ENCODE measurements at regions not wholly inside any gene's neighbourhood (a gene's known extent, or its start where the extent isn't known, plus 50 kb on each side); places are given as distances from the start of the nearest gene placed in this dataset.
A peak's percentile ranks its signal among the peaks of the same experiment; 100 is the strongest.
"Not testable (repeated sequence)": the region's sequence is repeated elsewhere in the genome, so short reads cannot be mapped to it uniquely, and the experiment has no call there.

GRCh38 chr11:96447208-96448110 is 57.6 kb downstream of the JRKL start:
- no peak for DNase-seq (ENCODE audit: low read depth in 2 of 2)

- DNase-seq (ENCODE audit: low read depth in 2 of 2) = no peak
These were observed 58.4 kb downstream of the JRKL start for GRCh38 chr11:96448225-96448624.

DNA sequence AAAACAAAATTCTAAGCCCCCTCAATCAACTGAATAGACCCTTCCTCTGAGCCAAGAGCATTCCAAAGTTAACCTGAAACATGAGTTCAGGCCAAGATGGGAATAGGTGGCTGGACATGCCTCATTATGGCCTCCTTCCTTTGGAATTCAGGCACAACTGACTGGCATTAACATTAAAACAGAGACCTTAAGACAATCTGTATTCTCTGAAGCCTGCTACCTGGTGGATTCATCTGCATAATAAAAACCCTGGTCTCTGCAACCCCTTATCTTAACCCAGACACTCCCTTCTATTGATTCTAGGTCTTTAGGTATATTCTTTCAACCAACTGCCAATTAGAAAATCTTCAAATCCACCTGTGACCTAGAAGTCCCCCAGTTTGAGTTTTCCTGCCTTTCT is 66.3 kb downstream of the JRKL start:
- DNase-seq (ENCODE audit: low read depth in 2 of 2) = no peak

DNA sequence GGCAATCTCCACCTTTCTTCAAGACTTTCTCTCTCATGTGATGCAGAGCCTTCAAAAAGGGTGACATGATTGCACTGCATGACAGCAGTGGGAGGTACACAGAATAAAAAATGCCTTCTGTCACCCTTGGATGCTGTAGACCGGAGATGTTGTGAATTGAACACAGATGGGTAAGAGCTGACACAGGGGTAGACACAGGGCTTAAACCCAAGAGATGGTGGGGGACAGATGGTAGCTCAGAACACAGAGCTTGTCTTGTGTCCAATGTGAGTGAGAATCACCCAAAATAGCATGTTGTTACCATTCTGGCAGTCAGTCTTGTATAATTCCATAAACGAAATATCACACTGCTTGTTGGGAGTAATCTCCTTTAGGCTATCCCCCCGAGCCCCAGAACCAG is 69.9 kb downstream of the JRKL start:
- DNase-seq (ENCODE audit: low read depth in 2 of 2) = no peak

DNA sequence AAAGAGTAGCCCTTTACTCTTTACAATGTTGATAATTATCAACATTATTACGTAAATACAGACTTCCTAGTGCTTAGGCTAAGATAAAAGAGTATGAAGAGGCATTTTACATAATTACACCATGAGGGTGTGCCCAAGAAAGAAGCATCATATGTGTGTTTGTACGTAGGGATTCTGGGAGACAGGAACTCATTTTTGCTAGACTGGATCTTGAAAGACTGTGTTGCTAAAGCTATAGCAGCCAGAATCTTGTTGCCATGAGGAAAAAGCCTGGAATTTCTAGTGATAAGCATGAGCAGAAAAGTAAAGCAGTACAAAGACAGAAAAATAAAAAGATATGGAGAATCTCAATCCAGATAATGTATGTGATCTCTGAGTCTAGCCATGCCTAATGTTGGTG is 72.1 kb downstream of the JRKL start:
- DNase-seq (ENCODE audit: low read depth in 2 of 2) = no peak

GRCh38 chr11:96464700-96465307 is 75.0 kb downstream of the JRKL start:
- peak; percentile 49 to 54 for DNase-seq (ENCODE audit: low read depth in 2 of 2)

DNA sequence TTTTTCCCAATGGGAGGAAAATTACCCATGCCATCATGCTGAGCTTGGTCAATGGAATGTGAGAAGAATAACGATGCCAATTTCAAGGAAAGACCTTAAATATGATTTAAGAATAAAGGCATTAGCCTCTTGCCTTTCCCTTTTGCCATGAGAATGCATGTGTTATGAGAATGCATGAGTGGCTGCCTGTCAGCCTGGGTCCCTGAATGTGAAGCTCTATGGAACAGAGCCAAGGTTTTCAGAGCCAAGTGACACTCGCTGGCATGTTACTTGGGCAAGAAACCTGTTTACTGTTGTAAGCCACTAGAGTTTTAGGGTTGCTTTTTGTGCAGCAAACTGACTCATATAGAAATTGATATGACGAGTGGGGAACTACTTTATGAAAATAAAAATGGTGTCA is 75.7 kb downstream of the JRKL start:
- DNase-seq (ENCODE audit: low read depth in 2 of 2) = no peak

DNA sequence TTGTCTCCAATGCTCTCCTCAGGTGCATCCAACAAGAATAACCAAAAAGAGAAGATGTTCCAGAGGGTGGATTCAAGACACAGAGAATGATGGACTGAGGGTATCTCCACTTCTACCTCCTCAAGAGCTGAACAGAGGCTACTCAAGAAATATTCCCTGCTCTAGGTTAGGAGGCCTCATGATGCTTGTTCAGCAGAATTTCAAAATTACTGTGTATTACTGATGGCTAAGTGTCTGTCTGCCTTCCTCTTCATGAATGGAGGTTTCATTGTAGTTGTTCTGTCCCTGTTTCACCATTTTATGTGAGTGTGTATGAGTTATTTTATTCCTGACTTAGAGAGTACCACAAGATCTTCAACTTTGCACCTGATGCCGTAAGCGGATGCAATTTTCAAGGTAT is 76.8 kb downstream of the JRKL start:
- no peak for DNase-seq (ENCODE audit: low read depth in 2 of 2)

- DNase-seq (ENCODE audit: low read depth in 2 of 2) = no peak
These were observed 80.0 kb downstream of the JRKL start for GRCh38 chr11:96469776-96470175.

GRCh38 chr11:96470521-96470920 is 80.7 kb downstream of the JRKL start:
- no peak for DNase-seq (ENCODE audit: low read depth in 2 of 2)

GRCh38 chr11:96472085-96472484 is 82.3 kb downstream of the JRKL start:
- no peak for DNase-seq (ENCODE audit: low read depth in 2 of 2)

GRCh38 chr11:96474263-96474662 is 84.5 kb downstream of the JRKL start:
- no peak for DNase-seq (ENCODE audit: low read depth in 2 of 2)

- DNase-seq (ENCODE audit: low read depth in 2 of 2) = no peak
These were observed 91.4 kb downstream of the JRKL start for GRCh38 chr11:96481204-96481603.

DNA sequence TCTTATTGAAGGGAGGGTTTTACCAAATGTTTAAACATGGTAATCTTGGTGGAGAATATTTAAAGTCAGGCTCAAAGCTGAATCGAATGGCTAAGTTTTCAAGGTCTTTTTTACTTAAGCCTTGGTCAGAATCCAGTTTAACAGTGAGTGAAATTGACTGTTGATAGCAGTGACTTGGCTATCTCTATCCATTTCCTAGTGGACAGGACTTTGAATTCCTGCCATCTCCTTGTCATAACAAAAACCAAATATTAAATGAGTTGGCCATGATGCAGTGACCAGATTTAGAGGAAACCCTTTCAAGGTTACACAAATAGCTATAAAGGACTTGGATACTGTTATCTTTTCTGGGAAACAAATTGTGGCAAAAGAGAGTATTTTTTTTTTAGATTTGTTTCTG is 92.0 kb downstream of the JRKL start:
- DNase-seq (ENCODE audit: low read depth in 2 of 2) = no peak

- DNase-seq (ENCODE audit: low read depth in 2 of 2) = no peak
These were observed 92.4 kb downstream of the JRKL start for GRCh38 chr11:96482193-96482592.

- DNase-seq (ENCODE audit: low read depth in 2 of 2) = no peak
These were observed 93.7 kb downstream of the JRKL start for GRCh38 chr11:96483374-96483955.

DNA sequence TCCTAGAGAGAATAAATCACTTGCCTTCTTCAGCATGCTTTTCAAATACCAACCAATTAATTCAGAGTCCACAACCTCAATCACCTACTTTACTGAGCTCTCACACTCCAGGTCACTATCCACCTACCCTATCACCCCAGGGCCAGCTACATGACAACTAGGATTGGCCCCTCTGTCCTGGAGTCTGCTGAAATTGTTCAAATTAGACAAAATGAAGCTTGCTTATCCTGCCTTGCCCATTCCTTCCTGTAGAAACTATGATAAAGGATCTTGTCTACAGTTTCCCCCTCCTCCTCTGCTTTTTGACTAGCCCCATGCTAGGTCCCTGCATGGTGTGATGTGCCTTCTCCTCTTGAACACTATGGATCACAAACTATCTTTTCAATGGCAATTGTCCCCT is 94.5 kb downstream of the JRKL start:
- DNase-seq (ENCODE audit: low read depth in 2 of 2) = no peak

DNA sequence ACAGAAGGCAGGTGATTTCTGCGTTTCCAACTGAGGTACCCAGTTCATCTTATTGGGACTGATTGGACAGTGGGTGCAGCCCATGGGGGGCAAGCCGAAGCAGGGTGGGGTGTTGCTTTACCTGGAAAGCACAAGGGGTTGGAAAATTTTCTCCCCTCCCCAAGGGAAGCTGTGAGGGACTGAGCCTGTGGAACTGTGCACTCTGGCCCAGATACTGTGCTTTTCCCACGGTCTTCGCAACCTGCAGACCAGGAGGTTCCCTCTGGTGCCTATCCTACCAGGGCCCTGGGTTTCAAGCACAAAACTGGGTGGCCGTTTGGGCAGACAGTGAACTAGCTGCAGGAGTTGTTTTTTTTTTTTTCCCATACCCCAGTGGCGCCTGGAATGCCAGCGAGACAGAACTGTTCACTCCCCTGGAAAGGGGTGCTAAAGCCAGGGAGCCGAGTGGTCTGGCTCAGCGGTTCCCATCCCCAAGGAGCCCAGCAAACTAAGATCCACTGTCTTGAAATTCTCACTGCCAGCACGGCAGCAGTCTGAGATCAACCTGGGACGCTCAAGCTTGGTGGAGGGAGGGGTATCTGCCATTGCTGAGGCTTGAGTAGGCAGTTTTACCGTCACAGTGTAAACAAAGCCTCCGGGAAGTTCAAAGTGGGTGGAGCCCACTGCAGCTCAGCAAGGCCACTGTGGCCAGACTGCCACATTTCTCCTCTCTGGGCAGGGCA is 97.2 kb downstream of the JRKL start:
- DNase-seq (ENCODE audit: low read depth in 2 of 2) = no peak

GRCh38 chr11:96488911-96489310 is 99.1 kb downstream of the JRKL start:
- not testable (repeated sequence) for DNase-seq (ENCODE audit: low read depth in 2 of 2)

- DNase-seq (ENCODE audit: low read depth in 2 of 2) = no peak
These were observed 110.6 kb downstream of the JRKL start for GRCh38 chr11:96500440-96500839.

GRCh38 chr11:96506041-96506440 is 116.2 kb downstream of the JRKL start:
- DNase-seq (ENCODE audit: low read depth in 2 of 2) = no peak

GRCh38 chr11:96506953-96507354 is 117.1 kb downstream of the JRKL start:
- DNase-seq (ENCODE audit: low read depth in 2 of 2) = no peak
